Natural killer cell (primary cell): ENCODE measurements at regions not wholly inside any gene's neighbourhood (a gene's known extent, or its start where the extent isn't known, plus 50 kb on each side); places are given as distances from the start of the nearest gene placed in this dataset.

Source experiments
- ATAC-seq, 3 donors: fragments of 150-1000 bp in 2 of 3; fragments of 200-7000 bp in 1 of 3; cut with Tn5 transposase; 1 replicate in 1 of 3; 2 replicates in 2 of 3; pipeline ENCODE4 v1.10.0; 2021; ENCODE audit warnings: mild to moderate bottlenecking in 2 of 3, moderate library complexity in 2 of 3
- DNase-seq, 2 donors: peaks; one replicate each; pipeline versions ENCODE4 v3.0.0 to v3.0.0-alpha.2; 2013 to 2021; ENCODE audit warnings: mixed read lengths in 1 of 2
- H3K27ac ChIP-seq: one replicate; pipeline ENCODE4 v1.5.1; 2013; ENCODE audit warnings: mild to moderate bottlenecking, low read length
- H3K27me3 ChIP-seq: one replicate; pipeline ENCODE4 v1.6.1; 2013; ENCODE audit warnings: low read length; ENCODE audit not compliant: control insufficient read depth, insufficient read depth
- H3K36me3 ChIP-seq: one replicate; pipeline ENCODE4 v1.6.1; 2013; ENCODE audit warnings: low read length; ENCODE audit not compliant: control insufficient read depth, insufficient read depth
- H3K4me1 ChIP-seq: one replicate; pipeline ENCODE4 v1.6.1; 2013; ENCODE audit warnings: low read length; ENCODE audit not compliant: control insufficient read depth, insufficient read depth
- H3K4me3 ChIP-seq: one replicate; pipeline ENCODE4 v1.5.1; 2013; ENCODE audit warnings: low read length
- H3K9me3 ChIP-seq: one replicate; pipeline ENCODE4 v1.6.1; 2013; ENCODE audit warnings: low read length; ENCODE audit not compliant: control insufficient read depth, insufficient read depth
- H3K27ac Mint-ChIP-seq, 2 donors: one replicate each; pipeline ENCODE4 v1.8.0; 2022; ENCODE audit warnings: mild to moderate bottlenecking in 2 of 2, mixed read lengths in 2 of 2, moderate library complexity in 1 of 2
- H3K27me3 Mint-ChIP-seq, 2 donors: one replicate each; pipeline ENCODE4 v1.8.0; 2022; ENCODE audit warnings: low read depth in 2 of 2, mixed read lengths in 2 of 2
- H3K36me3 Mint-ChIP-seq: one replicate; pipeline ENCODE4 v1.8.0; 2022; ENCODE audit warnings: mixed read lengths
- H3K4me1 Mint-ChIP-seq, 2 donors: one replicate each; pipeline ENCODE4 v1.8.0; 2022; ENCODE audit warnings: mixed read lengths in 2 of 2
- H3K4me3 Mint-ChIP-seq: one replicate; pipeline ENCODE4 v1.8.0; 2022; ENCODE audit warnings: mild to moderate bottlenecking, moderate library complexity, mixed read lengths
- H3K9me3 Mint-ChIP-seq, 2 donors: one replicate each; pipeline ENCODE4 v1.8.0; 2022; ENCODE audit warnings: mixed read lengths in 2 of 2
- CTCF ChIP-seq: fragments of 200-600 bp; IDR thresholded peaks from one replicate; pipeline ENCODE4 v1.8.0; 2022; ENCODE audit warnings: antibody characterized with exemption
- WGBS: methylation state at CpG from one replicate; pipeline ENCODE4 v1.1.7; 2013; ENCODE audit warnings: missing lambda C conversion rate; ENCODE audit not compliant: insufficient coverage; 5-methylcytosine and 5-hydroxymethylcytosine counted together
- intact Hi-C: fragments of 100-400 bp; cut with micrococcal nuclease; formaldehyde crosslinking; loops from one replicate; pipeline ENCODE4 v1.14.2; 2022

- no peaks in the 10 kb centered on the region for H3K27me3 Mint-ChIP-seq
- Histone ChIP-seq H3K4me3 (no peak overlapping the region), H3K36me3 (no peaks in the 10 kb centered on the region), H3K27ac (no peak overlapping the region), H3K4me1 (no peaks in the 10 kb centered on the region), H3K27me3 (no peaks in the 10 kb centered on the region), H3K9me3 (no peaks in the 10 kb centered on the region)
- H3K27ac Mint-ChIP-seq = no peak overlapping the region
- H3K4me1 Mint-ChIP-seq = no peaks in the 10 kb centered on the region
- no peaks in the 10 kb centered on the region for H3K36me3 Mint-ChIP-seq
- TF ChIP-seq CTCF = no peak
- intact Hi-C loops = no loop called here
- ATAC-seq = no peak
- 100% methylated on average over 1 of the region's 2 CpGs for WGBS
- DNase-seq = no peak
- no peaks in the 10 kb centered on the region for H3K9me3 Mint-ChIP-seq
- no peak overlapping the region for H3K4me3 Mint-ChIP-seq
Measured at GRCh38 chr6:141415896-141416295, 716.8 kb upstream of the GJE1 start.

GRCh38 chr6:141413196-141413595 lies 719.5 kb upstream of the GJE1 start:
- H3K4me1 Mint-ChIP-seq = no peaks in the 10 kb centered on the region
- Histone ChIP-seq H3K4me3 (no peak overlapping the region), H3K27me3 (no peaks in the 10 kb centered on the region), H3K36me3 (no peaks in the 10 kb centered on the region), H3K27ac (no peak overlapping the region), H3K4me1 (no peaks in the 10 kb centered on the region), H3K9me3 (peaks cover 2% of the 10 kb centered on the region)
- ATAC-seq = no peak
- peaks cover 3 to 4% of the 10 kb centered on the region in 2 donors for H3K9me3 Mint-ChIP-seq
- peaks cover 8% of the 10 kb centered on the region for H3K36me3 Mint-ChIP-seq
- H3K27ac Mint-ChIP-seq = no peak overlapping the region
- no peak overlapping the region for H3K4me3 Mint-ChIP-seq
- no peak for DNase-seq
- intact Hi-C loops = no loop called here
- no peaks in the 10 kb centered on the region for H3K27me3 Mint-ChIP-seq
- no peak for TF ChIP-seq CTCF
- WGBS = 96% methylated on average over 1 of the region's 1 CpG

GRCh38 chr6:141406761-141407160 lies 726.0 kb upstream of the GJE1 start:
- peaks cover 8% of the 10 kb centered on the region for H3K36me3 Mint-ChIP-seq
- no peak overlapping the region for H3K27ac Mint-ChIP-seq
- no peak for ATAC-seq
- no peak for TF ChIP-seq CTCF
- H3K9me3 Mint-ChIP-seq = peaks cover 3 to 4% of the 10 kb centered on the region in 2 donors
- no peaks in the 10 kb centered on the region for H3K4me1 ChIP-seq
- H3K27me3 Mint-ChIP-seq = no peaks in the 10 kb centered on the region
- H3K9me3 ChIP-seq = peaks cover 3% of the 10 kb centered on the region
- 71% methylated on average over 1 of the region's 1 CpG for WGBS
- H3K4me3 ChIP-seq = no peak overlapping the region
- H3K27me3 ChIP-seq = no peaks in the 10 kb centered on the region
- no peak for DNase-seq
- intact Hi-C loops = no loop called here
- H3K4me3 Mint-ChIP-seq = no peak overlapping the region
- no peak overlapping the region for H3K27ac ChIP-seq
- H3K4me1 Mint-ChIP-seq = peaks cover 8 to 9% of the 10 kb centered on the region in 2 donors
- no peaks in the 10 kb centered on the region for H3K36me3 ChIP-seq

GRCh38 chr6:141403827-141404226 lies 728.9 kb upstream of the GJE1 start:
- Mint-ChIP-seq H3K27ac (no peak overlapping the region), H3K9me3 (peaks cover 0 to under 1% of the 10 kb centered on the region in 2 donors), H3K27me3 (peaks cover 0 to 5% of the 10 kb centered on the region in 2 donors), H3K4me1 (peaks cover 8 to 9% of the 10 kb centered on the region in 2 donors), H3K4me3 (no peak overlapping the region), H3K36me3 (peaks cover 2% of the 10 kb centered on the region)
- Histone ChIP-seq H3K4me3 (no peak overlapping the region), H3K27ac (no peak overlapping the region), H3K27me3 (peaks cover 2% of the 10 kb centered on the region), H3K4me1 (no peaks in the 10 kb centered on the region), H3K9me3 (peaks cover 3% of the 10 kb centered on the region), H3K36me3 (no peaks in the 10 kb centered on the region)
- WGBS = 76% methylated on average over 2 of the region's 2 CpGs
- DNase-seq = no peak
- no peak for ATAC-seq
- TF ChIP-seq CTCF = no peak
- intact Hi-C loops = loop anchor here (5.0 kb wide), 1 partner anchor 158 kb away; no protein-coding TSS in a partner anchor
